ENCODE measurements at regions not wholly inside any gene's neighbourhood (a gene's known extent, or its start where the extent isn't known, plus 50 kb on each side); places are given as distances from the start of the nearest gene placed in this dataset.
"Not testable (repeated sequence)": the region's sequence is repeated elsewhere in the genome, so short reads cannot be mapped to it uniquely, and the experiment has no call there.

DNA sequence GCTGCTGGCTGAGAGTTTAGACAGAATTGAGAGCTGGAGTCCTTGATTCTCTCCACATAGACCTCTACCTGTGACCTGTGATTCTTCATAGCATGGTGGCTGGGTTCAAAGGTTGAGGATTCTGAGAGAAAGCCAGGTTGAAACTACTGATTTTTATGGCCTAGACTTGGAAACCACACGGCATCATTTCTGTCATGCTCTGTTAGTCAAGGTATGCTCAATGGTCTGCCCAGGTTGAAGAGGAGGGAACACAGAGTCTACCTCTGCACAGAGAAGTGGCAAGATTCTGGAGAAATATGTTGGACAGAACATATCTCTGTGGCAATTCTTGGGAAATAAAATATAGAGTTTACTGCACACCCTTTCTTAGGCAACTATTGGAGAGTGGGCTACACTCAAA is 57.2 kb upstream of the CXorf66 start:
- no peak overlapping the region for H3K9ac ChIP-seq
- ChIA-PET POLR2A (no interaction called here), CTCF (interaction anchor here (0.8 kb wide), 1 partner anchor 12 kb away, joined by 3 read pairs; no protein-coding TSS in a partner anchor)
- TF ChIP-seq, protein P1, sequence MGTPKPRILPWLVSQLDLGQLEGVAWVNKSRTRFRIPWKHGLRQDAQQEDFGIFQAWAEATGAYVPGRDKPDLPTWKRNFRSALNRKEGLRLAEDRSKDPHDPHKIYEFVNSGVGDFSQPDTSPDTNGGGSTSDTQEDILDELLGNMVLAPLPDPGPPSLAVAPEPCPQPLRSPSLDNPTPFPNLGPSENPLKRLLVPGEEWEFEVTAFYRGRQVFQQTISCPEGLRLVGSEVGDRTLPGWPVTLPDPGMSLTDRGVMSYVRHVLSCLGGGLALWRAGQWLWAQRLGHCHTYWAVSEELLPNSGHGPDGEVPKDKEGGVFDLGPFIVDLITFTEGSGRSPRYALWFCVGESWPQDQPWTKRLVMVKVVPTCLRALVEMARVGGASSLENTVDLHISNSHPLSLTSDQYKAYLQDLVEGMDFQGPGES (IDR thresholded peaks at IDR 0.05; ENCODE audit: low read depth, low read length): no peak
- no peak for TF ChIP-seq FOXM1 (IDR thresholded peaks at IDR 0.05; ENCODE audit: low read depth)
- TF ChIP-seq RFX5 (IDR thresholded peaks at IDR 0.05; ENCODE audit: low read length): no peak
- no peak overlapping the region for H3K4me3 ChIP-seq (ENCODE audit: low read depth in 2 of 2, low read length in 1 of 2)
- no peak for DNase-seq
- no peaks in the 10 kb centered on the region for H3K9me2 ChIP-seq
- 11% methylated on average over 1 of the region's 1 CpG for WGBS (ENCODE audit: low lambda C conversion rate)
- no peak overlapping the region for H3K27ac ChIP-seq (ENCODE audit: low read depth in 2 of 2, low read length in 1 of 2)
- no peaks in the 10 kb centered on the region for H3K27me3 ChIP-seq (ENCODE audit: insufficient read depth)
- no peaks in the 10 kb centered on the region for H4K20me1 ChIP-seq (ENCODE audit: insufficient read depth)
- H3F3A ChIP-seq (replicated peaks; ENCODE audit: insufficient read depth): no peaks in the 10 kb centered on the region
- no peak overlapping the region for H3K4me2 ChIP-seq
- no peaks in the 10 kb centered on the region for H3K4me1 ChIP-seq (ENCODE audit: control insufficient read depth in 1 of 2, insufficient read depth in 2 of 2, low read depth in 1 of 2, low read length in 1 of 2)
- no peaks in the 10 kb centered on the region for H3K9me3 ChIP-seq
- no peaks in the 10 kb centered on the region for H3K36me3 ChIP-seq (replicated peaks in 1 of 2; ENCODE audit: control insufficient read depth in 1 of 2, insufficient read depth in 2 of 2, low read length in 1 of 2)
- no peak overlapping the region for H2AFZ ChIP-seq (ENCODE audit: low read depth)
- H3K79me2 ChIP-seq (ENCODE audit: insufficient read depth): no peaks in the 10 kb centered on the region

- H3K4me2 ChIP-seq; H3K36me3 ChIP-seq (replicated peaks in 1 of 2; ENCODE audit: control insufficient read depth in 1 of 2, insufficient read depth in 2 of 2, low read length in 1 of 2); POLR2A ChIA-PET; H3K4me3 ChIP-seq (ENCODE audit: low read depth in 2 of 2, low read length in 1 of 2); H3K9ac ChIP-seq; H3K9me3 ChIP-seq; H3K27ac ChIP-seq (ENCODE audit: low read depth in 2 of 2, low read length in 1 of 2); DNase-seq; H3K9me2 ChIP-seq; H3K4me1 ChIP-seq (ENCODE audit: control insufficient read depth in 1 of 2, insufficient read depth in 2 of 2, low read depth in 1 of 2, low read length in 1 of 2); H3K27me3 ChIP-seq (ENCODE audit: insufficient read depth); CTCF ChIA-PET; H2AFZ ChIP-seq (ENCODE audit: low read depth); H4K20me1 ChIP-seq (ENCODE audit: insufficient read depth); H3K79me2 ChIP-seq (ENCODE audit: insufficient read depth); H3F3A ChIP-seq (replicated peaks; ENCODE audit: insufficient read depth): not testable (repeated sequence)
- WGBS (ENCODE audit: low lambda C conversion rate): 14% methylated on average over 1 of the region's 3 CpGs
These were observed 53.8 kb upstream of the CXorf66 start for GRCh38 chrX:140019134-140019533.

Small RNA genes in the stretch of these regions (small RNA-seq; reads per million reads assigned to genes)
- 0 reads per million in 7 experiments for gene RN7SL727P

Data from SK-N-SH (cell line).